Spleen (tissue), 11 donors: ENCODE measurements at regions not wholly inside any gene's neighbourhood (a gene's known extent, or its start where the extent isn't known, plus 50 kb on each side); places are given as distances from the start of the nearest gene placed in this dataset.
"Not testable (repeated sequence)": the region's sequence is repeated elsewhere in the genome, so short reads cannot be mapped to it uniquely, and the experiment has no call there.

Experiments used
- DNase-seq: peaks from one replicate; pipeline ENCODE4 v3.0.0-alpha.2; 2020
- H3K27ac ChIP-seq, 8 donors: fragments of 200-600 bp; sonication (generic) in 7 of 8; 1 replicate in 4 of 8; 2 replicates in 4 of 8; pipeline versions ENCODE4 v1.5.0 to v1.8.0; 2016 to 2021; ENCODE audit warnings: inconsistent platforms in 4 of 8, mild to moderate bottlenecking in 4 of 8, moderate library complexity in 1 of 8
- H3K27me3 ChIP-seq, 7 donors: fragments of 200-600 bp; sonication (generic) in 6 of 7; replicated peaks in 1 of 7; 1 replicate in 4 of 7; 2 replicates in 3 of 7; pipeline versions ENCODE4 v1.5.0 to v1.8.0; 2016 to 2021; ENCODE audit warnings: inconsistent platforms in 3 of 7, mild to moderate bottlenecking in 1 of 7
- H3K36me3 ChIP-seq, 6 donors: fragments of 200-600 bp; sonication (generic) in 5 of 6; 1 replicate in 4 of 6; 2 replicates in 2 of 6; pipeline versions ENCODE4 v1.5.0 to v1.8.0; 2016 to 2021; ENCODE audit warnings: inconsistent platforms in 2 of 6
- H3K4me1 ChIP-seq, 6 donors: fragments of 200-600 bp; sonication (generic) in 5 of 6; 1 replicate in 3 of 6; 2 replicates in 3 of 6; pipeline versions ENCODE4 v1.5.0 to v1.8.0; 2016 to 2021; ENCODE audit warnings: inconsistent platforms in 3 of 6
- H3K4me3 ChIP-seq, 8 donors: fragments of 200-600 bp; sonication (generic) in 7 of 8; 1 replicate in 4 of 8; 2 replicates in 4 of 8; pipeline versions ENCODE4 v1.5.0 to v1.8.0; 2016 to 2021; ENCODE audit warnings: inconsistent platforms in 4 of 8, mild to moderate bottlenecking in 4 of 8, moderate library complexity in 2 of 8
- H3K9me3 ChIP-seq, 8 donors: fragments of 200-600 bp; sonication (generic) in 7 of 8; 1 replicate in 4 of 8; 2 replicates in 4 of 8; pipeline versions ENCODE4 v1.5.0 to v1.8.0; 2016 to 2021; ENCODE audit warnings: inconsistent platforms in 4 of 8
- POLR2A ChIP-seq, 3 donors: fragments of 450-650 bp; IDR thresholded peaks; one replicate each; pipeline ENCODE4 v1.5.1; 2017; ENCODE audit warnings: antibody characterized with exemption in 3 of 3, mild to moderate bottlenecking in 1 of 3
- POLR2AphosphoS5 ChIP-seq, 3 donors: sonication (generic); formaldehyde crosslinking; IDR thresholded peaks; one replicate each; pipeline ENCODE4 v1.5.1; 2017; ENCODE audit warnings: antibody characterized with exemption in 3 of 3
- WGBS, 5 donors: extraction: QIAGEN DNeasy Blood & Tissue Kit in 3 of 5; methylation state at CpG; one replicate each; pipeline versions ENCODE4 v1.1.5 to v1.1.7; 2013 to 2018; 5-methylcytosine and 5-hydroxymethylcytosine counted together
- intact Hi-C: fragments of 100-400 bp; cut with DNase I; formaldehyde crosslinking; loops from one replicate; pipeline ENCODE4 v1.15.0; 2023; ENCODE audit warnings: low total_unique reads
- TF ChIP-seq, protein P1 (sequence below), 11 experiments: fragments of 200-600 bp in 7 of 11; fragments of 450-650 bp in 4 of 11; sonication (generic) in 4 of 11; IDR thresholded peaks in 8 of 11; conservative IDR thresholded peaks in 3 of 11; 1 replicate in 7 of 11; 2 replicates in 4 of 11; pipeline versions ENCODE4 v1.4.0 to v1.8.0; 2016 to 2021; ENCODE audit warnings: antibody characterized with exemption in 11 of 11, inconsistent platforms in 4 of 11, mild to moderate bottlenecking in 1 of 11
- donor health status: healthy with polysubstance abuse.
- donor health status: DM: no; HTN: no; CAD: no; lungs with moderate emphysema.
- donor health status: DM: no; HTN: no; CAD: no.
- donor health status: Bipolar disorder and iron deficiency.
- donor health status: healthy.
- donor health status: DM: no; HTN: no; CAD: no.
- donor health status: DM: yes; HTN: yes; CAD: no.

DNA sequence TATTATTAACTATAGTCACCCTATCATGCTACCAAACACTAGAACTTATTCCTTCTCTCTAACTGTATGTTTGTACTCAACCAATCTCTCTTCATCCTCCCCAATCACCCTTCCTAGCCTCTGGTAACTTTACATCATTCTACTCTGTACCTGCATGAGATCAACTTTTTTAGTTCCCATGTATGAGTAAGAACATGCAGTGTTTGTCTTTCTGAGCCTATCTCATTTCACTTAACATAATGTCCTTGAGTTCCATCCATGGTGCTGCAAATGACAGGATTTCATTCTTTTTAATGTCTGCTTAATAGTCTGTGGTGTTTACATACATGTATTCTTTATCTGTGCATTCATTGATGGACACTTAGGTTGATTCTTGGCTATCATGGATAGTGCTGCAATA is 108.9 kb upstream of the RFX8 start:
- no peak for TF ChIP-seq POLR2AphosphoS5 (IDR thresholded peaks at IDR 0.05)
- TF ChIP-seq, protein P1, sequence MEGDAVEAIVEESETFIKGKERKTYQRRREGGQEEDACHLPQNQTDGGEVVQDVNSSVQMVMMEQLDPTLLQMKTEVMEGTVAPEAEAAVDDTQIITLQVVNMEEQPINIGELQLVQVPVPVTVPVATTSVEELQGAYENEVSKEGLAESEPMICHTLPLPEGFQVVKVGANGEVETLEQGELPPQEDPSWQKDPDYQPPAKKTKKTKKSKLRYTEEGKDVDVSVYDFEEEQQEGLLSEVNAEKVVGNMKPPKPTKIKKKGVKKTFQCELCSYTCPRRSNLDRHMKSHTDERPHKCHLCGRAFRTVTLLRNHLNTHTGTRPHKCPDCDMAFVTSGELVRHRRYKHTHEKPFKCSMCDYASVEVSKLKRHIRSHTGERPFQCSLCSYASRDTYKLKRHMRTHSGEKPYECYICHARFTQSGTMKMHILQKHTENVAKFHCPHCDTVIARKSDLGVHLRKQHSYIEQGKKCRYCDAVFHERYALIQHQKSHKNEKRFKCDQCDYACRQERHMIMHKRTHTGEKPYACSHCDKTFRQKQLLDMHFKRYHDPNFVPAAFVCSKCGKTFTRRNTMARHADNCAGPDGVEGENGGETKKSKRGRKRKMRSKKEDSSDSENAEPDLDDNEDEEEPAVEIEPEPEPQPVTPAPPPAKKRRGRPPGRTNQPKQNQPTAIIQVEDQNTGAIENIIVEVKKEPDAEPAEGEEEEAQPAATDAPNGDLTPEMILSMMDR (IDR thresholded peaks at IDR 0.05 in 8 of 11, conservative IDR thresholded peaks at IDR 0.05 in 3 of 11), result no peak
- no peak for TF ChIP-seq POLR2A (IDR thresholded peaks at IDR 0.05)
- no peak for DNase-seq
- Histone ChIP-seq H3K4me3 (no peak overlapping the region), H3K4me1 (no peaks in the 10 kb centered on the region), H3K36me3 (no peaks in the 10 kb centered on the region), H3K27me3 (peaks cover 0 to 3% (median 0%) of the 10 kb centered on the region in 7 donors), H3K27ac (no peak overlapping the region), H3K9me3 (peaks cover 0 to 16% (median 6%) of the 10 kb centered on the region in 8 donors)
- intact Hi-C loops, result no loop called here

DNA sequence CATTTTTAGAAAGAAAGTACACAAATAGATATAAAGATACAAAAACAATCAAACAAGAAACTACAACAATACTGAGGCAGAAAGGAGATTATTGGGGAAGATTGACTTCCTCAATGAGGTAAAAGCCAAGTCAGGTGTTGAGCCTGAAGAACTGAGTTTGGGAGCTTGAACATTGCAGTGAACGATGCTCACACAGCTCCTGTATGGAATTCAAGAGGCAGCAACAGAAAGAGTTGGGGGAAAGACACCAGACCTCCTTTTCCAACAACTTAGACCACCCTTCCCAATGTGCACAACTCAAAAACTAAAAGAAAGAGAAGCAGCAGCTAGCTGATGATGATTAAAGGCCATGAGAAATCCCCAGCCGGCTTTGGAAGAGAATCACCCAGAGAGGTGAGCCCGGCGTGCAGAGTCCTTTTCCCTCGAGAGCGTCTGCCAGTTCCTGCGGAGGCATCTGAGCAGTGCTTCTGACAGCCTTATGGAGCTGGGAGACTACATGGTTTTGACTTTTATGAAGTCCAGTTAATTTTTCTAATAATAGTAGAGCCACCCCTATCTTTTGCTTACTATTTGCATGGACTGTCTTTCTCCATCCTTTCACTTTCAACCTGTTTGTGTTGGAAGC is 106.9 kb upstream of the RFX8 start:
- H3K9me3 ChIP-seq, result peaks cover 0 to 10% (median 0%) of the 10 kb centered on the region in 8 donors
- H3K36me3 ChIP-seq, result no peaks in the 10 kb centered on the region
- H3K4me3 ChIP-seq, result no peak overlapping the region
- H3K4me1 ChIP-seq, result no peaks in the 10 kb centered on the region
- intact Hi-C loops, result no loop called here
- no peak for DNase-seq
- TF ChIP-seq POLR2AphosphoS5 (IDR thresholded peaks at IDR 0.05) (no peak), POLR2A (IDR thresholded peaks at IDR 0.05) (no peak)
- TF ChIP-seq, protein P1 (IDR thresholded peaks at IDR 0.05 in 8 of 11, conservative IDR thresholded peaks at IDR 0.05 in 3 of 11), result no peak
- WGBS, 5 donors, result 92 to 99% (median 93%) methylated on average over 7 of the region's 7 CpGs
- no peak overlapping the region for H3K27ac ChIP-seq
- H3K27me3 ChIP-seq, result no peaks in the 10 kb centered on the region

DNA sequence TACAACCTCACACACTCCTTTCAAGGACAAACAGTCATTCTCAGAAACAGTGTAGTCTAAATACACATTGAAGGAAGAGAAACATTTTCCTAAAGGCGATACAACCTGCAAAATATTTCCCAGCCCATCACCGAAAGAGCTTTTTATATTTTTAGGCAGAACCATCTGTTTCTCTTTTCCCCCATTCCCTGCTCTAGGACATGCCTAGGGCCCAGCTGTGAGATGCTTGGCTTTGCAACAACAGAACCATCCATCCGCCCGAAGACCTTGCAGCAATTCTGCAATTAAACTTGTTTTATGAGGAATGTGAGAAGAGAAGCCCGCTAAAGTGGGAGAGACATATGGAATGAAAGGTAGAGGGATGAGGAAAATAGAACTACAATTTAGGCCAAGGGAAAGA is 105.6 kb upstream of the RFX8 start:
- H3K4me1 ChIP-seq, result no peaks in the 10 kb centered on the region
- WGBS, 5 donors, result 95 to 97% (median 95%) methylated on average over 5 of the region's 5 CpGs
- H3K27ac ChIP-seq, result no peak overlapping the region
- DNase-seq, result no peak
- no peak overlapping the region for H3K4me3 ChIP-seq
- TF ChIP-seq POLR2A (IDR thresholded peaks at IDR 0.05) (no peak), POLR2AphosphoS5 (IDR thresholded peaks at IDR 0.05) (no peak)
- TF ChIP-seq, protein P1 (IDR thresholded peaks at IDR 0.05 in 8 of 11, conservative IDR thresholded peaks at IDR 0.05 in 3 of 11), result no peak
- H3K36me3 ChIP-seq, result no peaks in the 10 kb centered on the region
- no peaks in the 10 kb centered on the region for H3K27me3 ChIP-seq
- H3K9me3 ChIP-seq, result peaks cover 0 to 10% (median 0%) of the 10 kb centered on the region in 8 donors
- intact Hi-C loops, result no loop called here

DNA sequence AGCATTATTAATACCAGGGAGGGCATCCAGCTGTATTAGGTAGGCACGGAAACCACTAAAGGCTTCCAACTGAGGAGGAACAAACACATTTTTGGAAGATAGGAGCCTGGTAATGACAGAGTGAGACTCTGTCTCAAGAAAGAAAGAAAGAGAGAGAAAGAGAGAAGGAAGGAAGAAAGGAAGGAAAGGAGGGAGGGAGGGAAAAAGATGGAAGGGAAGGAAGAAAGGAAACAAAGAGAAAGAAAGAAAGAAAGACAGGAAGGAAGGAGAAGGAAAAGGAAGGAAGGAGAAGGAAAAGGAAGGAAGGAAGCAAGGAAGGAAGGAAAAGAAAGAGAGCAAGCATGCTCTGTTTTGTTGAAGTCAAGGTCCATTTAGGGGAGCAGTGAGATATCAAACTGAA is 103.8 kb upstream of the RFX8 start:
- no peaks in the 10 kb centered on the region for H3K36me3 ChIP-seq
- TF ChIP-seq POLR2AphosphoS5 (IDR thresholded peaks at IDR 0.05) (no peak), POLR2A (IDR thresholded peaks at IDR 0.05) (no peak)
- TF ChIP-seq, protein P1 (IDR thresholded peaks at IDR 0.05 in 8 of 11, conservative IDR thresholded peaks at IDR 0.05 in 3 of 11), result no peak
- peaks cover 0 to 5% (median 0%) of the 10 kb centered on the region in 8 donors for H3K9me3 ChIP-seq
- DNase-seq, result no peak
- intact Hi-C loops, result no loop called here
- H3K4me1 ChIP-seq, result no peaks in the 10 kb centered on the region
- H3K27me3 ChIP-seq, result no peaks in the 10 kb centered on the region
- H3K27ac ChIP-seq, result no peak overlapping the region
- H3K4me3 ChIP-seq, result no peak overlapping the region
- WGBS, 5 donors, result 95 to 100% (median 97%) methylated on average over 1 of the region's 1 CpG

DNA sequence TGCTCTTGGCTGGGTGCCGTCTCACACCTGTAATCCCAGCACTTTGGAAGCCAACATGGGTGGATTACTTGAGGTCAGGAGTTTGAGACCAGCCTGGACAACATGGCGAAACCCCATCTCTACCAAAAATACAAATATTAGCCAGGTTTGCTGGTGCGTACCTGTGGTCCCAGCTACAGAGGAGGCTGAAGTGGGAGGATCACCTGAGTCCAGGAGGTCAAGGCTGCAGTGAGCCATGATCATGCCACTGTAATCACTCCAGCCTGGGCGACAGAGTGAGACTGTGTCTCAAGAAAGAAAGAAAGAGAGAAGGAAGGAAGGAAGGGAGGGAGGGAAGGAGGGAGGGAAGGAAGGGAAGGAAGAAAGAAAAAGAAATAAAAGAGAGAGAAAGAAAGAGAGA is 103.2 kb upstream of the RFX8 start:
- H3K4me3 ChIP-seq, H3K27ac ChIP-seq, DNase-seq, H3K9me3 ChIP-seq, H3K27me3 ChIP-seq, H3K36me3 ChIP-seq, intact Hi-C loops, H3K4me1 ChIP-seq: not testable (repeated sequence)
- 89 to 99% (median 93%) methylated on average over 4 of the region's 4 CpGs for WGBS, 5 donors
